Hepatocyte (in vitro differentiated cells): ENCODE measurements at regions not wholly inside any gene's neighbourhood (a gene's known extent, or its start where the extent isn't known, plus 50 kb on each side); places are given as distances from the start of the nearest gene placed in this dataset.

Experiments used
- DNase-seq: peaks from one replicate; pipeline ENCODE4 v3.0.0-alpha.2; 2016; ENCODE audit warnings: low spot score
- H2AFZ ChIP-seq: fragments of 200-600 bp; sonication (generic); 2 replicates; pipeline ENCODE4 v1.6.0; 2016; ENCODE audit warnings: antibody characterized with exemption, mild to moderate bottlenecking
- H3K27ac ChIP-seq: fragments of 200-600 bp; sonication (generic); 2 replicates; pipeline ENCODE4 v1.5.1; 2016; ENCODE audit warnings: mild to moderate bottlenecking
- H3K27me3 ChIP-seq: fragments of 200-600 bp; sonication (generic); 2 replicates; pipeline ENCODE4 v1.6.1; 2016
- H3K36me3 ChIP-seq: fragments of 200-600 bp; sonication (generic); replicated peaks from 2 replicates; pipeline ENCODE4 v1.5.1; 2016; ENCODE audit warnings: low read depth; ENCODE audit not compliant: insufficient read depth
- H3K4me1 ChIP-seq: fragments of 200-600 bp; sonication (generic); 2 replicates; pipeline ENCODE4 v1.5.1; 2016; ENCODE audit warnings: mild to moderate bottlenecking, moderate library complexity; ENCODE audit not compliant: insufficient read depth
- H3K4me2 ChIP-seq: fragments of 200-600 bp; sonication (generic); 2 replicates; pipeline ENCODE4 v1.6.0; 2016
- H3K4me3 ChIP-seq: fragments of 200-600 bp; sonication (generic); 2 replicates; pipeline ENCODE4 v1.5.1; 2016; ENCODE audit warnings: mild to moderate bottlenecking
- H3K79me2 ChIP-seq: fragments of 200-600 bp; sonication (generic); 2 replicates; pipeline ENCODE4 v1.6.0; 2017; ENCODE audit warnings: mild to moderate bottlenecking
- H3K9me2 ChIP-seq: fragments of 200-600 bp; sonication (generic); replicated peaks from 2 replicates; pipeline ENCODE4 v1.6.0; 2017; ENCODE audit warnings: mild to moderate bottlenecking; ENCODE audit not compliant: insufficient read depth
- H3K9me3 ChIP-seq: fragments of 200-600 bp; sonication (generic); 2 replicates; pipeline ENCODE4 v1.5.1; 2016; ENCODE audit warnings: low read depth, mild to moderate bottlenecking
- H4K20me1 ChIP-seq: fragments of 200-600 bp; sonication (generic); 2 replicates; pipeline ENCODE4 v1.6.0; 2016; ENCODE audit warnings: mild to moderate bottlenecking; ENCODE audit not compliant: insufficient read depth, poor library complexity, severe bottlenecking
- CTCF ChIP-seq: fragments of 200-600 bp; sonication (generic); IDR thresholded peaks from 2 replicates; pipeline ENCODE4 v1.5.1; 2016; ENCODE audit warnings: antibody characterized with exemption, mild to moderate bottlenecking; ENCODE audit not compliant: poor library complexity
- EZH2 ChIP-seq: fragments of 200-600 bp; sonication (generic); IDR thresholded peaks from 2 replicates; pipeline ENCODE4 v1.6.1; 2016; ENCODE audit warnings: antibody characterized with exemption, mild to moderate bottlenecking, borderline replicate concordance
- EZH2phosphoT487 ChIP-seq: fragments of 200-600 bp; sonication (generic); IDR thresholded peaks from one replicate; pipeline ENCODE4 v1.6.1; 2018; ENCODE audit warnings: antibody characterized with exemption, mild to moderate bottlenecking, low read depth, moderate library complexity; ENCODE audit not compliant: unreplicated experiment, severe bottlenecking
- whole genome bisulfite sequencing: methylation state at CpG from one replicate; pipeline ENCODE4 v1.1.6; 2016; ENCODE audit warnings: low lambda C conversion rate; ENCODE audit errors: missing lambda C conversion rate; 5-methylcytosine and 5-hydroxymethylcytosine counted together

- no peak overlapping the region for H2AFZ ChIP-seq
- WGBS: 74% methylated on average over 7 of the region's 7 CpGs
Observed at GRCh38 chr18:61236356-61237057, 96.7 kb upstream of the CDH20 start.

GRCh38 chr18:61237529-61237928 lies 95.7 kb upstream of the CDH20 start:
- H3K36me3 ChIP-seq: no peaks in the 10 kb centered on the region
- no peak for DNase-seq
- H3K27me3 ChIP-seq: no peaks in the 10 kb centered on the region
- no peak overlapping the region for H2AFZ ChIP-seq
- no peaks in the 10 kb centered on the region for H3K4me1 ChIP-seq
- WGBS: 72% methylated on average over 7 of the region's 7 CpGs
- no peaks in the 10 kb centered on the region for H4K20me1 ChIP-seq
- no peaks in the 10 kb centered on the region for H3K9me2 ChIP-seq
- H3K9me3 ChIP-seq: no peaks in the 10 kb centered on the region
- H3K79me2 ChIP-seq: no peaks in the 10 kb centered on the region
- no peak overlapping the region for H3K4me2 ChIP-seq
- TF ChIP-seq EZH2phosphoT487 (no peak), CTCF (no peak), EZH2 (no peak)
- H3K4me3 ChIP-seq: no peak overlapping the region
- no peak overlapping the region for H3K27ac ChIP-seq

More at GRCh38 chr18:61236356-61237057, 96.7 kb upstream of the CDH20 start:
- Histone ChIP-seq H3K4me2 (no peak overlapping the region), H3K27me3 (no peaks in the 10 kb centered on the region), H3K4me1 (no peaks in the 10 kb centered on the region), H3K4me3 (no peak overlapping the region), H3K9me3 (no peaks in the 10 kb centered on the region), H4K20me1 (no peaks in the 10 kb centered on the region), H3K36me3 (no peaks in the 10 kb centered on the region), H3K27ac (no peak overlapping the region), H3K9me2 (no peaks in the 10 kb centered on the region), H3K79me2 (no peaks in the 10 kb centered on the region)
- TF ChIP-seq EZH2phosphoT487 (no peak), EZH2 (no peak), CTCF (no peak)
- no peak for DNase-seq

GRCh38 chr18:61239051-61239450 lies 94.2 kb upstream of the CDH20 start:
- no peaks in the 10 kb centered on the region for H3K4me1 ChIP-seq
- no peak overlapping the region for H3K4me2 ChIP-seq
- H3K9me2 ChIP-seq: no peaks in the 10 kb centered on the region
- DNase-seq: no peak
- H3K27me3 ChIP-seq: no peaks in the 10 kb centered on the region
- no peaks in the 10 kb centered on the region for H3K9me3 ChIP-seq
- no peaks in the 10 kb centered on the region for H3K79me2 ChIP-seq
- TF ChIP-seq CTCF (no peak), EZH2 (no peak), EZH2phosphoT487 (no peak)
- no peak overlapping the region for H3K27ac ChIP-seq
- 74% methylated on average over 5 of the region's 5 CpGs for WGBS
- no peak overlapping the region for H2AFZ ChIP-seq
- H4K20me1 ChIP-seq: no peaks in the 10 kb centered on the region
- no peak overlapping the region for H3K4me3 ChIP-seq
- H3K36me3 ChIP-seq: no peaks in the 10 kb centered on the region
